HG03039 (cell line): ENCODE measurements at regions not wholly inside any gene's neighbourhood (a gene's known extent, or its start where the extent isn't known, plus 50 kb on each side); places are given as distances from the start of the nearest gene placed in this dataset.

Source experiments
- ATAC-seq: cut with Tn5 transposase; IDR thresholded peaks from one replicate; pipeline ENCODE4 v1.9.1; 2021; ENCODE audit warnings: mild to moderate bottlenecking, moderate library complexity; ENCODE audit not compliant: unreplicated experiment

- ATAC-seq: no peak
Measured at GRCh38 chr6:92195796-92196195, 1223.6 kb downstream of the EPHA7 start.

- ATAC-seq: no peak
Measured at GRCh38 chr6:92188016-92188415, 1231.3 kb downstream of the EPHA7 start.

DNA sequence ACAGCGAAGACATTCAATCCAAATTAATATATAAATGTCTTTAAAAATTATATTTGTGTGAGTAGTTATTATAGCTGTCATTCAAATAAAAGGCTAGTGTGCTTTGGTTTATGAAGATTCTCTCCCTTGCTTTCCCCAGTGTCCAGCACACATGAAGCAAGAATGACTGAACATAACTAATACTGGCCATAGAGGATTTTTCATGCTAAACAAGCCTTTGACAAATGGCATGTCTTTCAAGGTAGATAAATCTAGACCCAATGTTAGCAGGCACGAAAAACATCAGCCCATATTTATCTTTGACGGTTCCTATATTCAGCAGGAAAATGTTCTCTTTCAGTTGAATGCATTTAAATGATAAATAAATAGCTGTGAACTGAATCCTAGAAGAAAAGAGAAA lies 1234.4 kb downstream of the EPHA7 start:
- no peak for ATAC-seq

GRCh38 chr6:92181347-92181746 lies 1238.0 kb downstream of the EPHA7 start:
- ATAC-seq: no peak

DNA sequence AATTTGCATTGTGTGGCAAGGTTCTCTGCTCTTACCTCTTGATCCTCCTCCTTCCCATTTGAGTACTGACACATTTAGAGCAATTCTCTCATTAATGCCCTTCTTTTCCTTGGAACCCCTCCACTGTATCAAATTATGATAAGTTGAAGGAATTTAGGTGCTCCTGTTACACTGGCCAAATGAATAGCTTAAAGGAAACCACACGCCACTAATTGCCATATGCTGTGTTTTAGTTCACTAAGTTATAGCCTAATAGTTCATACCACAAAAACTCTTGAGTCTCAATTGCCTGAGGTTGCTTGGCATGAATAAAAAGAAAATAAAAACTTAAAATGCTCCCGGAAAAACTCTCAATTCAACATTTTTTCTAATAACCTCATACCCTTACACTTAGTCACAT lies 1239.3 kb downstream of the EPHA7 start:
- no peak for ATAC-seq

DNA sequence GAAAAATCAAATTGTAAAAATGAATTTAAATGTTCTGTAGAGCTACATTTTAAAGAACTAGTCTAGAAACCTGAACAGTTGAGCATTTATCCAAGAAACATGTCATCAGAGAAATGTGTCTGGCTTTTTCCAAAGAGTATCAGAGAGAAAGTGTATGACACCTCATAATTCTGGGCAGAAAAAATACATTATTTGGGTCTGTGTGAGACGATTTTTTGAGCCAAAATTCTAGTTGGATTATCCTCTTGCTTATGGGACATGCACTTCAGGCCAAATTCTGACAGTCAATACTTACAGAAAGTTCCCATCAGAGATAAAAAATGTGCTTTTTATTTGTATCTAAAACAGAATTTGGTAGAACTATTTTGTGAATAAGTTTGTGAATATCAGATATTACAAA lies 1242.7 kb downstream of the EPHA7 start:
- ATAC-seq: no peak

- no peak for ATAC-seq
Measured at GRCh38 chr6:92174398-92175073, 1244.8 kb downstream of the EPHA7 start.

DNA sequence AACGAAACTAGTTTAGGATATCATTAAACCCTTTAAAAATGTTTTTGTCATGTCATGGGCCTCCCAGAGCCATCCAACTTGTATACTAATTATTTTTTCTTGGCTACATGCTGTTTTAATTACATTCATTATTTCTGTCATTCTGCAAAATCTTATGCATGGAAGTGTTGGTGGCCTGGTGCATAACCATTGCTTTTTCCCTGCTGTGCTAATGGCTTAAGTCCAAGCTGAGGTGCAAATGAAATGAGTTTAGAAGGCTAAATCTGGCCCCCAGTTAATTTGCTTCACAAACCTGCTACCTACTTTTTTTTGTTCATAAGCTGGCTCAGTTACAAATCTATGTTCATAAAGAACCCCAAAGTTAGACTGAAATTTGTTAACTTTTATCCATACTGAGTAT lies 1249.9 kb downstream of the EPHA7 start:
- no peak for ATAC-seq

DNA sequence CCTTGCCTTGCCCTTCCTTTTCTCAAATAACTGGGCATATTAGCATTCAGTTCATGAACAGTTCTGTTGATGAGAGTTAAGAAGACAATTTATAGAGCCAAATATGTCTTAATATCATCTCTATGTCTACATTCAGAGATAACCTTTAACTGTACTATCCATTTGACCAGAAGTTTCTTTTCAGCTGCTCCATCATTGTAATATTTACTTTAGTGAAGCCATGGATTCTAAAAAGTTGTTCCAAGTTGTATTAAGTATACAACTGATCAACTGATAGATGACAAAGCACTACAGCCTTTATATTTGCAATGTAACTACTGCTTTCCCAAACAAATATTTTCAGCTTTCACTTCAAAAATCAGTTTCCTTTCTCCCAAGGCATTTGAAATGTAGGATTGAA lies 1252.7 kb downstream of the EPHA7 start:
- ATAC-seq: no peak

GRCh38 chr6:92161953-92162352 lies 1257.4 kb downstream of the EPHA7 start:
- ATAC-seq: no peak

DNA sequence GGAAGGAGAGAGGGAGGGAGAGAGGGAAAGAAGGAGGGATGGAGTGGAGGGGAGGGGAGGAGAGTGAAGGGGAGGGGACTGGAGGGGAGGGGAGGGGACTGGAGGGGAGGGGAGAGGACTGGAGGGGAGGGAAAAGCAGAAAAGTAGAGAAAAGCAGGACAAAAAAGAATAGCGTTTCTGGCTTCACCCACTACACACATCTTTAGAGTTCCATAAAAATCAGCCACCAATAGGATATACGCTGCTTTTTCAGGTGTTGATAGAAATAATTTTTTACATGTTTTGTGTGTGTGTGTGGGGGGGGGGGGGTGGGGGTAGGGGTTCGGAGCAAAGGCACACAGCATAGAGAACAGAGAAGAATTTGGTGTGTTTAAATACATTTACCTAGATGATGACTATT lies 1259.1 kb downstream of the EPHA7 start:
- ATAC-seq: no peak

- ATAC-seq: no peak
Measured at GRCh38 chr6:92159046-92159445, 1260.3 kb downstream of the EPHA7 start.

DNA sequence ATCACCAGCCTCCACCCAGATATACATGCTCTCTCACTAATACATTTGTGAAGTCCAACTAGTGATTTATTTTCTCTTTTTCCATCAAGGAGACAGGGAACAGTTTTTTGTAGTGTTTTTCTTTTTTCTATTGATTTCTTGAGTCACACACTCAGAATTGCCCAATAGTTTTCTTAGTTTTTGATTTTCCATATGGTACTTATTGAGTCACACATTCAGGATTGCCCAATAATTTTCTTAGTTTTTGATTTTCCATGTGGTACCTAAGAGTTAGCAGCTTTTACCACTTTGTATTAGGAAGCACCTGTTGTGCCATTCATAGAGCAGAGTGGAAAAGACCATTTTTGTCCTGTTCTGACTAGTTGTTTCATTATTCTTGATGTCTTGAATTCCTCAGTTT lies 1268.8 kb downstream of the EPHA7 start:
- no peak for ATAC-seq

- ATAC-seq: no peak
Measured at GRCh38 chr6:92147246-92147645, 1272.1 kb downstream of the EPHA7 start.

- ATAC-seq: no peak
Measured at GRCh38 chr6:92139601-92140000, 1279.8 kb downstream of the EPHA7 start.

DNA sequence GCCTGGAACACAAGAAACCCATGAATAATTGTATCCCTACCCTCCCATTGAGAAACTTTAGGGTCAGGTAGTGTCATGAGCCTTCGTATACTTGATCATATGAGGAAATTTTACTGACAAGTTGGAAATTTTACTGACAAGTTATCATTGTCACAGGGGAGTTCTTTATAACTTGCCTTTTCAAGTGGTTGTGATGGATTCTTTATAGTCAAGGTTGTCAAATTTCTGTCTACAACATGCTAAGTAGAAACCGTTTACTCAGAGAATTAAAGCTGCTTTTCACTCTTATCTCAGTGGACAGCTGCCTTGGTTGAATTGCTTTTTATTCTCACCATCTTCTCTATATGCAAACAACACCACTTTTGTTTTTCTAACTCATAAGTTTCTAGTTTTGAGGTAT lies 1286.4 kb downstream of the EPHA7 start:
- no peak for ATAC-seq

- no peak for ATAC-seq
Measured at GRCh38 chr6:92132457-92132856, 1286.9 kb downstream of the EPHA7 start.

- no peak for ATAC-seq
Measured at GRCh38 chr6:92130944-92131343, 1288.4 kb downstream of the EPHA7 start.

DNA sequence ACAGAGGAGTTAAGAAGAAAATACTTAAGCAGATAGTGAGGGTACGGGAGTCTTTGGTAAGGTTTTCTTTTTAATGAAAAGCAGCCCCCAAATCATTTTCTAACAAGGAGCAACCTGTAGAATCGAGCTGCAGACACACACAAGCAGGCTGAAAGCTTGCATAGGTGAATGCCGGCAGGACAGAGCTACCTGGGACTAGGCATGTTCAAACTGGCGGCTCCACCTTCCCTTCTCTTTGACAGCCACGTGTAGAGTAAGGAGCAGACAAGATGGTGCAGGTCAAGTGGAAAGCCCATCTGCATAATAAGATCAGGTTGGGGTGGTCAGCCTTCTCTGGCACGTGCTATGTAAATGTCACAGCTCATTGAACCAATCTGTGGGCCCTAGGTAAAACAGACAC lies 1292.4 kb downstream of the EPHA7 start:
- no peak for ATAC-seq

DNA sequence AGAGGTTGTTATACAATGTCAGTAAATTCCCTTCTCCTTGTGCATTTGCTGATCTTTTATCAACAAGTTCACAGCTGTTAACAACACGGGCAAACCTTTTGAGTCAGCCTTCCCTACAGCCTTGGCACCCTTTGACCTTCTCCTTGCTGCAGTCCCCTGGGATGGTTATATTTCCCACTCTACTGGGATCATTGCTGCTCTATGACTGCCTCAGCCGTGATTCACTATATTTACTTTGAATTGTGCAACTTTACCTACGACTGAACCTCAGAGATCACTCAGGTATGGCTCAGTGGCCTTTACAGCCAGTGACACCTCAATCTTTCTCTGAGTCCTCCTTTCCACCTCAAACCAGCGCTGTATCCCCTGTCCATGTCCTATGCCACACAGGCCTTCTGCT lies 1293.3 kb downstream of the EPHA7 start:
- no peak for ATAC-seq

DNA sequence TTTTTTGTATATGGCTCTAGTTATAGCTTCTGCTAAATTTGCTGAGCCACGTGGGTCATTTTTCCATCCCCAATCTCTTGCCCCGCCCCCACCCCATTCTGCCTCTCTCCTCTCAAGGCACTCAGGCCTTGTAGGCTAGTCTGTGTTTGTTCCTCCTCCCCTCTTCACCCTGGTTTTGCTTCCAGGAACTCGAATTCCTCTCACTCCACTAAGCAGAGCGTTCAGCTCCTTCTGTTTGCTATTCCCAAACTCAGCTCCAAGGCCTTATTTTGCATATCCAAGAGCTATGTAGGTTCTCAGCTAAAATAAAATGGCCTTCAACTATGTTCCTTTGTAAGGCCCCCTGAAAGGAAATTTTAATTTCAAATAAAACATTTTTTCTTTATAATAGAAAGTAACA lies 1293.7 kb downstream of the EPHA7 start:
- no peak for ATAC-seq

- no peak for ATAC-seq
Measured at GRCh38 chr6:92124200-92124651, 1295.1 kb downstream of the EPHA7 start.

- no peak for ATAC-seq
Measured at GRCh38 chr6:92122746-92123145, 1296.6 kb downstream of the EPHA7 start.
